Cardiac muscle cell (in vitro differentiated cells and primary cell): ENCODE measurements at regions not wholly inside any gene's neighbourhood (a gene's known extent, or its start where the extent isn't known, plus 50 kb on each side); places are given as distances from the start of the nearest gene placed in this dataset.

Source experiments
- DNase-seq, 2 donors: peaks; one replicate each; pipeline versions ENCODE4 v3.0.0 to v3.0.0-alpha.2; 2010 to 2017; ENCODE audit warnings: low read depth in 1 of 2, low spot score in 1 of 2
- H3K27ac ChIP-seq: fragments of 200-600 bp; sonication (generic); 2 replicates; pipeline ENCODE4 v1.5.1; 2016
- H3K27me3 ChIP-seq: fragments of 200-600 bp; sonication (generic); 2 replicates; pipeline ENCODE4 v1.6.0; 2016; ENCODE audit warnings: control low read depth
- H3K36me3 ChIP-seq: fragments of 200-600 bp; sonication (generic); 2 replicates; pipeline ENCODE4 v1.5.1; 2016; ENCODE audit warnings: control low read depth
- H3K4me1 ChIP-seq: fragments of 200-600 bp; sonication (generic); 2 replicates; pipeline ENCODE4 v1.8.1; 2017; ENCODE audit warnings: low read depth, mild to moderate bottlenecking, mixed run types
- H3K4me3 ChIP-seq: fragments of 200-600 bp; sonication (generic); 2 replicates; pipeline ENCODE4 v1.5.1; 2016; ENCODE audit warnings: mild to moderate bottlenecking
- H3K9me3 ChIP-seq: fragments of 200-600 bp; sonication (generic); 2 replicates; pipeline ENCODE4 v1.5.1; 2017; ENCODE audit warnings: low read depth, mild to moderate bottlenecking, control low read depth
- CTCF ChIP-seq: IDR thresholded peaks from 2 replicates; pipeline ENCODE4 v1.5.1; 2012; ENCODE audit warnings: low read depth, mild to moderate bottlenecking, low read length

- no peak for DNase-seq
- H3K9me3 ChIP-seq: no peaks in the 10 kb centered on the region
- H3K27ac ChIP-seq: no peak overlapping the region
- no peaks in the 10 kb centered on the region for H3K4me1 ChIP-seq
- H3K27me3 ChIP-seq: no peaks in the 10 kb centered on the region
- no peak overlapping the region for H3K4me3 ChIP-seq
- no peak for TF ChIP-seq CTCF
- H3K36me3 ChIP-seq: no peaks in the 10 kb centered on the region
These were observed 211.9 kb upstream of the LHX5 start for GRCh38 chr12:113683574-113683973.

GRCh38 chr12:113680868-113681267 is 209.2 kb upstream of the LHX5 start:
- H3K36me3 ChIP-seq: no peaks in the 10 kb centered on the region
- no peak for DNase-seq
- H3K27ac ChIP-seq: no peak overlapping the region
- H3K27me3 ChIP-seq: no peaks in the 10 kb centered on the region
- no peaks in the 10 kb centered on the region for H3K4me1 ChIP-seq
- no peaks in the 10 kb centered on the region for H3K9me3 ChIP-seq
- no peak overlapping the region for H3K4me3 ChIP-seq
- no peak for TF ChIP-seq CTCF

GRCh38 chr12:113678223-113679119 is 206.8 kb upstream of the LHX5 start:
- Histone ChIP-seq H3K9me3 (no peaks in the 10 kb centered on the region), H3K4me3 (no peak overlapping the region), H3K27me3 (no peaks in the 10 kb centered on the region), H3K27ac (no peak overlapping the region), H3K36me3 (no peaks in the 10 kb centered on the region), H3K4me1 (no peaks in the 10 kb centered on the region)
- TF ChIP-seq CTCF: no peak
- DNase-seq: no peak

GRCh38 chr12:113676547-113676946 is 204.9 kb upstream of the LHX5 start:
- no peak overlapping the region for H3K4me3 ChIP-seq
- H3K9me3 ChIP-seq: no peaks in the 10 kb centered on the region
- no peaks in the 10 kb centered on the region for H3K27me3 ChIP-seq
- H3K27ac ChIP-seq: no peak overlapping the region
- no peaks in the 10 kb centered on the region for H3K36me3 ChIP-seq
- TF ChIP-seq CTCF: no peak
- DNase-seq: no peak
- H3K4me1 ChIP-seq: no peaks in the 10 kb centered on the region

- H3K36me3 ChIP-seq: no peaks in the 10 kb centered on the region
- no peak overlapping the region for H3K27ac ChIP-seq
- no peaks in the 10 kb centered on the region for H3K27me3 ChIP-seq
- H3K4me1 ChIP-seq: no peaks in the 10 kb centered on the region
- H3K4me3 ChIP-seq: no peak overlapping the region
- no peaks in the 10 kb centered on the region for H3K9me3 ChIP-seq
- no peak for TF ChIP-seq CTCF
- DNase-seq: no peak
These were observed 204.4 kb upstream of the LHX5 start for GRCh38 chr12:113676117-113676516.
